Ammon's horn (tissue), 1 donor: ENCODE measurements at regions not wholly inside any gene's neighbourhood (a gene's known extent, or its start where the extent isn't known, plus 50 kb on each side); places are given as distances from the start of the nearest gene placed in this dataset.

Experiments used
- DNase-seq: peaks from one replicate; pipeline ENCODE4 v3.0.0-alpha.2; 2016; ENCODE audit warnings: low spot score

DNA sequence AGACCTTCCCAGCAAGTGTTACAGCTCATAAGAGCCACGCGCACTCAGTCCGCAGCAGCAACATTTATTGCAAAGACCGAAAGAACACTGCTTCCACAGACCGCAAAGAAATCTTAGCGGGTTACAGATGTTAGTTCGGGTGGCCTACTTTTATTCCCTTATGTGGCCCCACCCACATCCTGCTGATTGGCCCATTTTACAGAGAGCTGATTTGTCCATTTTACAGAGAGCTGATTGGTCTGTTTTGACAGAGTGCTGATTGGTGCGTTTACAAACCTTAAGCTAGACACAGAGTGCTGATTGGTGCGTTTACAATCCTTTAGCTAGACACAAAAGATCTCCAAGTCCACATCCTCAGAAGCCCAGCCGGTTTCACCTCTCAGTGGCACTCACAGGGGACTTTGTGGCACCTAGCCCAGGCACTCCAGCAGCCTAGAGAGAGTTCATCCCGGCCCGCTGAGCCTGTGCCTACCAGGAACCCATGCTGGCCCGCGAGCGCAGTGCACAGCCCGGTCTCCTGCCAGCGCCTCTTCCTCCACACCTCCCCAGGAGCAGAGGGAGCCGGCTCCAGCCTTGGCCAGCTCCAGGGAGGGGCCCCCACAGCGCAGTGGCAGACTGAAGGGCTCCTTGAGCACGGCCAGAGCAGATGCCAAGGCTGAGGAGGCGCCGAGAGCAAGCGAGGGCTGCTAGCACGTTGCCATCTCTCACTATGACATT lies 244.3 kb upstream of the TSHZ2 start:
- DNase-seq = no peak

DNA sequence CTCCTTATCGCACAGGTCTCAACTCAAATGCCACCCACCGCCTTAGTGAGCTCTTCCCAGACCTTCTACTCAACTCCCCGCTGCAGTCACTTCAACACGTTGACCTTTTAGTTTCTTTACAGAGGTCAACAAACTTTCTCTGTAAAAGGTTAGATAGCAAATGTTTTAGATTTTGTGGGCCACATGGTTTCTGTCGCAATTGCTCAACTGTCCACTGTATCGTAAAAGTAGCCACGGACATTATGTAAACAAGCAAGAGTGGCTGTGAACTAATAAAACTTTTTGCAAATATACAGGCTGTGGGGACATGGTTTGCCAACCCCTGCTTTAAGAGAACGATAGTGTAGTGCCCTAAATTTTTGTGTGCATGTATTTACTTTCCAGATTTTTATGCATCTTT lies 247.6 kb upstream of the TSHZ2 start:
- no peak for DNase-seq

DNA sequence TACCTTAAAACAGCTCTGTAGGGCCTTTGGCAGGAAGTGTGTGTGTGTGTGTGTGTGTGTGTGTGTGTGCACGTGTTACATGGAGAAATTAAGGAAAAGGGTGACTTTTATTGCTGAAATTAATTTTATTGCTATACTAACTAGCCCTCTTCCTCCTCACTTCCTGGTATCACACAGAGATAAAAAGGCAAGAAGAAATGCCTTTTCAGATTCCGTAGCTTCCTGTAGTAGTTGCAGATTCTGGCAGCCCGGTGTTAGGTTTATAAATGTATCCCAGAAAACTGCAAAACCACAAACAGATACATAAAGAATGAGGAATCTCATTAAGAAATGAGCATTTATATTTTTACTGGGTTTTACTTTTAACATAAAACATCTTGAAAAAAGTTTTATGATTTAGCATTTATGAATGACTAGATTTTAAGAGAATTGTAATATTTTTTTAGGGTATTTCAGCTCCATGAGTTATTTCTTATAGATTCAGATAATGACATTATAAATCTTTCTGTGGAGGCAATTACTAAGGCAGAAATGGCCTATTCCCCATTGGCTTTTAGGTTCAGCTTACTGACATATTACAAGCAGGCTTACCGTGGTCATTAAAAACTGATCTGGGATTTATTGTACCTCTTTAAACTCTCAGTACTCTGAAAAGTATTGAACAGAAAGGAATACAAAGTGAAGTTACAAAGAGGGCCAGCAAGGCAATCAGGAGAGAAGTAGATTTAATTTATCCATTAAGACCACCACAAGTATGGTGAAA lies 249.1 kb upstream of the TSHZ2 start:
- DNase-seq = no peak

DNA sequence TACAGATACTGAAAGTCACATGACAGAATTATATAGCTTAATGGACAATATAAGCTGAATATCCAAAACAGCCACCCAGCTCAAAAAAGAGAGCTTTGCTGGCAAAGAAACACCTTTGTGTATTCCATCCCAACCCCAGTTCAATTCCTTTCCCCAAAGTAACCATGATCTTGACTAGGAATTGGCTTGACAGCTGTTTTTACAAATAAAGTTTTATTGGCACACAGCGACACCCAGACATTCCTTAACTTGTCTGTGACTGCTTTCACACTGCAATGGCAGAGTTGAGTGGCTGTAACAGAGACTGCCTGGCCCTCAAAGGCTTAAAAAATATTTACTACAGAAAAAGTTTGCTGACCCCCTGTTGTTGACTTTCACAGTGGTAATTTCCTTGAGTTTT lies 264.0 kb upstream of the TSHZ2 start:
- DNase-seq = no peak

DNA sequence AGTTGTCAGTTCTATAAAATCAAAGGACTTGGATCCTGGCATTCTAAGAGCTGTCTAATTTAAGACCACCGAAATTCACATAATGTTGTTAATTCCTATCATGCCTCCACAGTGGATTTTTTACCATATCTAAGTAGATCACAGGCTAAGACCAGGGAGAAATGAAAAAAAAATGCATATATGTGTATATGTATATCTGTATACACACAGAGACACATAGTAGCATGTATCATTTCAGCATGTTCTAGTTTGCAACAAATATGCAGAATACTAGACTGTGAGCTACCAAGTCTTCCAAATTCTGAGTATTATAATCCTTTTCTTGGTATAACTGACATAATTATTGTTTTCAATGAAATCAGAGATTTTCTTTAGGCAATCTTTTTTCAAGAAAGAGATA lies 267.6 kb upstream of the TSHZ2 start:
- DNase-seq = no peak

DNA sequence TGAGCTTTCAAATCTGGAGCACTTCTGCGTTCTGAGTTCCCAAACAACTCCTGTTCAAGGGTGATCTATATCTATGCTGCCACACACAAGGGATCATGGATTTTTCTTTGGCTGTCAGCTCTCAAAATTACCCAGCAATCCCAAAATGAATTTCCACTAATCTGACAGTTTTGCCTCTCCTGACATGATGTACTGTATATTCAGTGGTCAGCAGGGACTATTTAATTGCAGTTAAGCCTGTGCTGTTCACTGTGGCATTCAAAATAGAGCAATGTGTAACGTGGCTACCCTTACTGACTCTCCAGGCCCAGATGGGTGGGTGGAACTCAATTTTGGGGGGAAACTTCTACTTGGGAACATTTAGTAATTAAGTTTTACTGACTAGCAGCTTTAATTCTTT lies 283.8 kb upstream of the TSHZ2 start:
- no peak for DNase-seq

DNA sequence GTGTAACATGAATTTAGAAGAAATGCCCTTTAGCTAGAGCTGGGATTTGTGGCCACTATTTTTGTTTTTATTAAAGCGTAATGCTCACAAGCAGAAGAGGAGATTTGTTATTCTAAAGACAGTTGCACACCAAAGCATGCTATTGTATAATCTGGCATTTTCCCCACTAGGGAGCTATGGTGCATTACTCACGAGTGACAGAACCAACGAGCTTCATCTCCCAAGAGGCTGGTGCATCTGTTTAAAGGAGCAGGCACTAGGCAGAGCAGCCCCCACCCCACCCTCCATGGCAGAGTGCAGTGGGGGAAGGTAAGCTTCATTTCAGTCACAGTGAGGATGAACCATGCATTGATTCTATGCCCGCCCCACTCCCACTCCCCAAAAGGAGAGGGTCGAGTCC lies 287.3 kb upstream of the TSHZ2 start:
- DNase-seq = no peak

DNA sequence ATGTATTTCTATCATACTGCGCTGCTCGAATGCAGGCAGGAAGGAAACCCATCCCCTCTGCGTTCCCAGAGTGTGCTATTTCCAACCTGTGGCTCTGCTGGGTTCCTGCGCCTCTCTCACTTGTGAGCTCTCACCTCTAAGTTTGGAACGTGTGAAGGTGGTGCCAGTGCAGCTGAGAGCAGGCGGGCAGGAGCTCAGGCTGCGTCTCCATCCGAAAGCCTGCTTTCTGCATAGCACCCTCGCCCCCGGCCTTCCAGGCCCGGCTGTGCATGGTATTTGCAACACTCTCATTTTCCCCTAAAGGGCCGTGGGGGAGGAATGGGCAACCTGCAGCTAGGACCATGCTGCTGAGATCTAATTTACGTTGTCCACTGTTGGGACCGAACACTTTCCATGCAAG lies 288.0 kb upstream of the TSHZ2 start:
- DNase-seq = peak; percentile 8

DNA sequence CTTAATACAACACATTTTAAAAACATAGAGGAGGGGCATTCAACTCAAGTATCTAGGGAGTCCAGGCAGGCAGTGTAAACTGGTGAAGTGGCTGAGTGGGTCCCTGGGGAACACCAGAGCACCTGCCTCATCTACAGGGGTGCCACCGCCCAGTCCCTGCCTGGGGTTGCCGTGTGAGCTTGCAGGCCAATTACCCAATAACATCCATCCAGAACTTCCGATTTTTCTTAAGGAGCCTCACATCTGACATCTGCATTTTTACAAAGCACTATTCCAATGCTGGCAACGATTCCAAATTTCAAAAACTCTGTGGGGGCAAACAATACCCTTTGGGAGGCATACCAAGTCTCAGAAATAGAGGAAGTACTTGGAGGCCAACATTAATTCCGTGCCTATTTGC lies 288.4 kb upstream of the TSHZ2 start:
- DNase-seq = no peak

DNA sequence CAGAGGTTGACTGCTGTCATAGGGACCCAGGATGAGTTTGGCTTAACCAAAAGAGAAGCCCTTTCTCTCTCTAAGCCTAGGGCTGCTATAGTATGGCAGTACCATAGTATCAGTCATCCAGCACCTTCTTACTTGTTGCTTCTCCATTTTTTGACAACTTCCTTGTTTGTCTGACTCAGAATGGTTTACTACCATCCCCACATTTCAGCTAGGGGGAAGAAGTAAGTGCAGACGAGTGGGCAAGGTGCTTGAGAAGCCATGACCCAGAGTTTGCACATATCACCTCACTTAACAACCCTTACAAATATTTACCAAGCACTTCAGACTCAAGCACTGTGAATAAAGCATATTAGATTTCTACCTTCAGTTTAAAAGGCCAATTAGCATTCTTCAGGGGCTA lies 289.9 kb upstream of the TSHZ2 start:
- DNase-seq = no peak

DNA sequence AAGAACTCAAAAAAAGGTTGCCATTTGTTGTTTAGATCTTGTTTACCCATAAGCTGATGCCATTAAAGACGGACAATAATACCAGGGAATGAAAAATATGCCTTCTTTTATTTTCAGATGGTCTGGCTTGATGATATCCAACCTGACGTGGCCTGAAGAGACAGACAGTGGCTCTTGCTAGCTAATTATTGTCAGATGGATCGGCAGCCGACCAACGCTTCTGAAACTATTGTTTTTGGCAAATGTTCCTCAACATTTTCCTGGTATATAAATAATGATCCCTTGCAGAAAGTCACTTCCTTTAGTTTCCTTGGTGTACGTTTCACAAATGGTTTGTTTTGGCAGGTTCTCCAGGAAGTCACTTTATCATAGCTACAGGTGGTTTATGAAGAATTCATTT lies 290.9 kb upstream of the TSHZ2 start:
- no peak for DNase-seq

DNA sequence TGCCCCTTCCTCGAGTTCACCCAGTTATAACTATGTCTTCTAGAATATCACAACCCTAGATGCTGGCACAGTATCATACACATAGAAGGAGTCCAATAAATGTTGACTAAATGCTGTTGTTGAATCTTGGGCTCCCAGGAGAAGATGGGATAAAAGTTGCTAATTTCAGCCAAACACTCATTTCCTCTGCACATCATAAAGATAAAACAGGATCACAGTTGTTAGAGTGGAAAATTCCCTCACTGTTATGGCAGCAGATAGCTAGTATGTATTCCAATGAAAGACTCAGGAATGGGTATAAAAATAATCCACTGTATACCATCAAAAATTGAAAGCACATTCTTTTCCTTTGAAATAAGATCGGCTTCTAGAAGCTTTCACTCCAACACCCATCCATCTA lies 294.9 kb upstream of the TSHZ2 start:
- no peak for DNase-seq

DNA sequence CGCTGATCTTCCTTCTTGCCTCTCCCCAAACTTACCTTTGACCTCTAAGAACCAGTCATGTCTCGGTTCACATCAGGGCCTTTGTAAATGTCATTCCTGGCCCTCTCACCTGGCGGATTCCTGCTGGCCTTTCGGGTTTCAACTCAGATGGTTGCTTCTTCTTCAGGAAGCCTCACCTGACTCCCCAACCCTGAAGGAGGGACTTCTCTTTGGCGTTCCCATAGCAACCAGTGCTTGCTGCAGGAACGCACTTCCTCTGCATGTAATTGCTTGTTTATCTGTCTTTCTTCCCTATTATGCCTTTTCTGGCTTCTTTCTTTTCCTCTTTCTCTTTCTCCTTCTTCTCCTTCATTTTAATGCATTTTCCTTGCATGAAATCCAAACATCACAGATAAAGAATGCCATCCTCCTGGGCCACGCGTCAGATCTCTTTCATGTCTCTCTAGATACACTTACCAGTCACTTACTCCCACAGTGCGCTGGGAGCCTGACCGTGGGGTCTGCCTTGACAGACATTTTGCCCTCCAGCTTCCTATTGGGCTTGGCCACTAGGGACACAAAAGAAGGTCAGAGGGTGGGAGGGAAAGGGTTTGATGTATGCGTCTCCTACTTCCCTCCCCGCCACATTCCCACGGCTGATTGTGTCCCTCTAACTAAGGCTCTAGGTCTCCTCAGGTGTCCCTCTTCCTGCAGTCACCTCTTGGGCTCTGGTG lies 295.7 kb upstream of the TSHZ2 start:
- no peak for DNase-seq

DNA sequence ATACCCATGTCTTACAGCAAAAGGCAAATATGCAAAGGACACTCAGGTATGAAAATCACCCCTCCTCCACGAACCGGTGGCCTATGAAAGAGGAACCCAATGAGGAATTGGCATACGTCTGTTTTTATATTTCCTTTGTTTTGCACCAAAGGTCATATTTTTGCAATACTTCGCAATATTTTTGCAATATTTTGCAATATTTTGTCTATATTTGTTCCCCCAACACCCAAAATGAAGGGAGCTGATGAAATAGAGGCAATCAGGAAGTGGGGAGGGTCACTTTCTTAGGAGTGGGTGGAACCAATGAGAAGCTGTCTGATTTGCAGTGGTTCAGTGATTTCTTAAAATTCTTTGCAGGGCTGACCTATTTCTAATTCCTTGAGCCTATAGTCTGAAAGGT lies 296.8 kb upstream of the TSHZ2 start:
- DNase-seq = no peak

DNA sequence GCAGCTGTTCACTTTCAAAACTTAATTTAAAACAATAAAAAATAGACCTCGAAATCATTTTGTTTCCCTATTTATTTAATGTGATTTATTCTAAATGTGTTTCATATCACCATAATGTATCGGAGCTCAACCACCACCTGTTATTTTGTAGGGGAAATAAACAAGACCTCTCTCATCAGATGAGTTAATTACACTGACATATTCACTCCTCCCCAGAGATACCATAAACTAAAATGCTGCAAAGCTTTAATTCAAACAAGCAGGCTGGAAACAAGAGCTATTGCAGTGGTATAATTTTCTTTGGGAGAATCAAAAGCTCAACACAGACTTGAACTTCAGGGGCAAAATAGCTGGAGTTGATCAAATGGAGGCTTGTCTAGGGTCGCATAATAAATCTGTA lies 303.5 kb upstream of the TSHZ2 start:
- no peak for DNase-seq

DNA sequence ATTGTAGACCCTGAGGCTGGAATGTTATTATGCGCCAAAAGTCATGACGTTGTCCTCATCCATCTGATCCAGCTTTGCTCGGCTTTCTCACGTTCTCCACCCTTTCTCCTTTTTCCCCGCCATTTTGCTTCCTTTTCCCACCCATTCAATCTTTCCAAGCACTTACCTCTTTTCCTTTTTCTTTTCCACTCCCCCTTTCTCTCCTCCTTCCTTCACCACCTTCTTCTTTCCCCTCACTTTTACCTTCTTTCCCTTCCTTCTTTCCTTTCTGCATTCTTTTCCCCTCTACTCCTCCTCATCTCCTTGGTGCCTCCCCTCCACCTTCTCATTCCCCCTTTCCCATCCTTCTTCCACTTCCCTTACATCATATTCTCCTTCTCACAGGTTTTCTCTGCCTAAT lies 304.8 kb upstream of the TSHZ2 start:
- DNase-seq = no peak

DNA sequence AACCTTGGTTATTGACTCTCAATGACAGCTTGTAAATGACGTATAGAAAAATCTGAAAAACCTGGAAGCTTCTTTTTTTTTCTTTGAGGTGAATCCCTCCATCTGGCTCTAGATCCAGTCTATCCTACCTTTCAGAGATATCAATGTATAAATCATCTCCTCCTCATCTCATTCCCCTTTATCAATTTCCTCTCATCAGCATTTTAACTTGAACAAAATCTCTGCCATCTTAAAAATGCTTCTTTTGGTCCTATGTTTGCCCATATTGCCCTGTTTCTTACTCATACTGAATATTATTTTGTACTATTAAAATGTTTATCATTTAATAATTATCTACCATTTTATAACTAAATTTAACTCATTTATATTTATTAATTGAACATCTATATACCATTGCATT lies 306.7 kb upstream of the TSHZ2 start:
- DNase-seq = no peak

DNA sequence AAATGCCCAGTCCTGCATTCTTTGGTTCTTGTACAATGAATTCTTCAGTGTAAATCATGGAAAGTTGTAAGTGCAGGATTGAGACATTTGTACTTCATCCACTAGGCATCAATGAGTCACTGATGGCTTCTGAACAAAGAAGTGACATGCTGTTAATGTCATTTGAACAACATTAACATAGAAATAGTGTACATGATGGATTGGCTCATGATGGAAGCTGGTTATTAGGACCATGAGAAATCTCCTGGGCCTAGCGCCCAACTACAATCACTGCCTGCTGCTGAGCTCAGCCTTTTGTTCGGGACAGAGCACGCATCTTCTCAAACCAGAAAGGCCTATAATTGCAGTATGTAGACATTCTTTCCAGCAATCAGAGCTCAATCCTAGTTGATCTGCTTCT lies 316.8 kb upstream of the TSHZ2 start:
- no peak for DNase-seq

DNA sequence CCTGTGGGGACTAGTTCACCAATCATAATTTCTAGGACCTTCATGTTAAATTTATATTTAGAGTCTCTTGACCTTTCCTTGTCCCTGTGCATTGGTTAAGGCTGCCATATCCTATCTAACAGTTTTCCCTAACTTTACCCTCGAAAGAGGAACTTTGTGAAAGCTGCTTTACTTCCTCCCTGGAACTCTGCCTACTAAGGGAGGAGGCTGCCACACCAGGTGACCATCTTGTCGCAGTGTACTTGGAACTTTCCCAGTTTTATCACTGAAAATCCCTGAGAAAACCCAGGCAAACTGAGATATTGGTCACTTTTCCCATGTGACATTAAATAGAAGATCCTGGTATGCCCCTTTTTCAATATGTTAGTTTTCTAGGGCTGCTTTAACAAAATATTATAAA lies 317.6 kb upstream of the TSHZ2 start:
- no peak for DNase-seq

DNA sequence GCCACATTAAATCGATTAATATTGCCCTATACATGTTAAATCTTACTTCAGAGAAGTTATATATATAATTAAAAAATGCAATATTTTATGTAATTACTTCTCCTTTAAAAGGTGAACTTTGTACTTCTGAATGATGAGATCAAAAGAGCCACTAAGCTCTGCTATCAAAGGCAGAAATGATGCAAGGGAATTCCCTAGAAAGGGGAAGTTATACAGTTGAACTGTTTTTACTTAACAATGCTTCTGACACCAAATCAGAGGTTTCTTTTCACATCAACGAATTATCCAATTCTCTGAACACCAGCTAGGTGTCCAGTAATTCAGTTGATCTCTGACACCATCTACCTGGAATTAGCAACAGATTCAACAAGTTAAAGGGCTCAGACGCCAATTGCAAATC lies 319.9 kb upstream of the TSHZ2 start:
- DNase-seq = no peak

DNA sequence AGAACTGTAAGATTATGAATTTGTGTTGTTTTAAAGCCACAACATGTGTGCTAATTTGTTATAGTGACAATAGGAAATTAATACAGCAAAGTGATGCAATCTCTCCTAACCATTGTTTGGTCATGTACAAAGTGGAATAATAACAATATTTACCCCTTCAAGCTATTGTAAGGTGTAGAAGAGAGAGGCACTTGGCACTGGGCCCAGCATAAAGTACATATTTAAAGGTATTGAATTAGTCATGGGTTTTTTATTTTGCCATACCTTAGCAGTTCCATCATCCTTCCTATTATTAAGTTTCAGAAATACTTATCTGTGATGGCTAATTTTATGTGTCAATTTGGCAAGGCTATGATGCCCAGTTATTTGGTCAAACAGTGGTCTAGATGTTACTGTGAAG lies 322.4 kb upstream of the TSHZ2 start:
- no peak for DNase-seq

DNA sequence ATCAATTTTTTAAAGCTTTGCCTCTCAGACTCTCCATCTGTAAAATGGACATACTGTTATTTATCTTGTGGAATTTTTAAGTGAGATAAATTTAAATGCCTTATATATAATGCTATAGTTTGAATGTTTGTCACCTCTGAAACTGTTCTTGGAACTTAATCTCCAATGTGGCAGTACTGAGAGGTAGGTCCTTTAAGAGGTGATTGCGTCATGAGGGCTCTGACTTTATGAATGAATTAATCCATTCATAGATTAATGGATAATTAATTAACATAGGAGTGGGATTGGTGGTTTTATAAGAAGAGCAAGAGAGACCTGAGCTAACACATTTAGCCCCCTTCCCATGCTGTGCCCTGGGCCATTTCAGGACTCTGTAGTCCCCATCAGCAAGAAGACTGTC lies 326.3 kb upstream of the TSHZ2 start:
- DNase-seq = no peak

DNA sequence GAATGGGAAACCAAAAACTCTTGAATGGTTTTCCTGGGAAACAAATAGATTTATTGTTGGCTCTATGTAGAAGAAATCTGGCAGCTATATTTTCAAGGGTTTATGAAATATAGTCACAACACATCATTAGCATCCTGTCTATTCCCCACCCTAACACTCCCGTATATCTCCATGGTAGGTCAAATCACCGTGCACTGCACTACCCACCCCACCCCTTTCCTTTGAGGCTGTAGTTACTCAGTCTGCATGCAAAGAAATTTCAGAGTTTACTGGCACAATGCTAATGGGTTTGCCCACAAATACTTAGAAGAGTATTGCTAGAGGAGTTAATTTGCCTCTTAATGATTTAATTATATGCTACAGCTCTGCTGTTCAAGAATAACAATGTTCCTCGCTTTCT lies 329.1 kb upstream of the TSHZ2 start:
- no peak for DNase-seq
